ENCODE measurements at regions not wholly inside any gene's neighbourhood (a gene's known extent, or its start where the extent isn't known, plus 50 kb on each side); places are given as distances from the start of the nearest gene placed in this dataset.

DNA sequence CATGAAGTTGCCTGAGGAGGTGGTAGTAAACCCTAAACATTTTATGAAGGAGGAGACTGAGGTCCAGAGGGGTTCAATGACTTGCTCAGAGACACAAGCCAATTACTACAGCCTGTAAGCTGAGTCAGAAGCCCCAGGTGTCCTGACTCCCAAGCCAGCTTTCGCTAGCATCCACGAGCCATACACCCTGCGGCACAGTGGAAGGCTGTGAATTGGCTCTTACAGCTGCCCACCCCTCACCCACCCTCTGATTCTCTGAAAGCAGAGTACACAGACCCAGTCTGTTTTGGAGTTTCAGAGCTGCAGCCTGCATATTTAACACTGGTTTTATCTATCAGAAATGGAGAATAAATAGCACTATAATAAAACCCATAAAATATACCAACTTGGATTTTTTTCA lies 253.4 kb downstream of the IGSF11 start:
- TF ChIP-seq, protein P1, sequence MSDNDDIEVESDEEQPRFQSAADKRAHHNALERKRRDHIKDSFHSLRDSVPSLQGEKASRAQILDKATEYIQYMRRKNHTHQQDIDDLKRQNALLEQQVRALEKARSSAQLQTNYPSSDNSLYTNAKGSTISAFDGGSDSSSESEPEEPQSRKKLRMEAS (IDR thresholded peaks at IDR 0.05; ENCODE audit: low read depth, low read length), result no peak
- TF ChIP-seq, protein P2, sequence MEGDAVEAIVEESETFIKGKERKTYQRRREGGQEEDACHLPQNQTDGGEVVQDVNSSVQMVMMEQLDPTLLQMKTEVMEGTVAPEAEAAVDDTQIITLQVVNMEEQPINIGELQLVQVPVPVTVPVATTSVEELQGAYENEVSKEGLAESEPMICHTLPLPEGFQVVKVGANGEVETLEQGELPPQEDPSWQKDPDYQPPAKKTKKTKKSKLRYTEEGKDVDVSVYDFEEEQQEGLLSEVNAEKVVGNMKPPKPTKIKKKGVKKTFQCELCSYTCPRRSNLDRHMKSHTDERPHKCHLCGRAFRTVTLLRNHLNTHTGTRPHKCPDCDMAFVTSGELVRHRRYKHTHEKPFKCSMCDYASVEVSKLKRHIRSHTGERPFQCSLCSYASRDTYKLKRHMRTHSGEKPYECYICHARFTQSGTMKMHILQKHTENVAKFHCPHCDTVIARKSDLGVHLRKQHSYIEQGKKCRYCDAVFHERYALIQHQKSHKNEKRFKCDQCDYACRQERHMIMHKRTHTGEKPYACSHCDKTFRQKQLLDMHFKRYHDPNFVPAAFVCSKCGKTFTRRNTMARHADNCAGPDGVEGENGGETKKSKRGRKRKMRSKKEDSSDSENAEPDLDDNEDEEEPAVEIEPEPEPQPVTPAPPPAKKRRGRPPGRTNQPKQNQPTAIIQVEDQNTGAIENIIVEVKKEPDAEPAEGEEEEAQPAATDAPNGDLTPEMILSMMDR (IDR thresholded peaks at IDR 0.05; ENCODE audit: low read depth, low read length), result no peak
